SU-DHL-6 (cell line): ENCODE measurements at regions not wholly inside any gene's neighbourhood (a gene's known extent, or its start where the extent isn't known, plus 50 kb on each side); places are given as distances from the start of the nearest gene placed in this dataset.

Source experiments
- CTCF ChIP-seq: fragments of 200-600 bp; sonication (generic); IDR thresholded peaks from one replicate; pipeline ENCODE4 v1.5.1; 2017; ENCODE audit warnings: antibody characterized with exemption, mild to moderate bottlenecking, low read length, moderate library complexity; ENCODE audit not compliant: insufficient read depth, poor library complexity, severe bottlenecking
- EZH2phosphoT487 ChIP-seq: fragments of 200-600 bp; sonication (generic), shearing (Covaris generic); conservative IDR thresholded peaks from 2 replicates; pipeline ENCODE4 v1.6.1; 2018; ENCODE audit warnings: mild to moderate bottlenecking, antibody characterized with exemption, low read length, moderate library complexity, mixed read lengths

DNA sequence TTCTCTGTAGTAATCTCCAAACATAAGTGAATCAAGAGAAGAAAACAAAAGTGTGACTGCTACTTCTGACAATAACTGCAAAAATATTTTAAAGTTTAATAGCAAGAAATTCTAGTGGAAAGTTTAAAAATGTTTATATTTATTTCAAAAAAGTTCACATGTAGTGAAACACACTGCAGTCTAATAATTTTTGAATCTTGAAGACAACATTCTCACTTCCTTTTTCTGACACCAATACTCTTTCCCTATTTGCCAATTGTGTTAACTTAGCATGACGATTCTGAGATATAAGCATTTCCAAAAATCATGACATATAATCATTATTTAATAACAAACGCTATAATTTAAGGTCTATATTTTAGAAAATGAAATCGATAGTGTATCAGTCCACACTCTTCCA is 429.1 kb upstream of the PKDCC start:
- TF ChIP-seq CTCF (no peak), EZH2phosphoT487 (no peak)
